GM12874 (cell line): ENCODE measurements at regions not wholly inside any gene's neighbourhood (a gene's known extent, or its start where the extent isn't known, plus 50 kb on each side); places are given as distances from the start of the nearest gene placed in this dataset.

ENCODE experiments used
- TF ChIP-seq, protein P1 (sequence below): IDR thresholded peaks from 2 replicates; pipeline ENCODE4 v1.5.1; 2011; ENCODE audit warnings: low read depth, mild to moderate bottlenecking, control low read depth, low read length, moderate library complexity; ENCODE audit not compliant: insufficient read depth

DNA sequence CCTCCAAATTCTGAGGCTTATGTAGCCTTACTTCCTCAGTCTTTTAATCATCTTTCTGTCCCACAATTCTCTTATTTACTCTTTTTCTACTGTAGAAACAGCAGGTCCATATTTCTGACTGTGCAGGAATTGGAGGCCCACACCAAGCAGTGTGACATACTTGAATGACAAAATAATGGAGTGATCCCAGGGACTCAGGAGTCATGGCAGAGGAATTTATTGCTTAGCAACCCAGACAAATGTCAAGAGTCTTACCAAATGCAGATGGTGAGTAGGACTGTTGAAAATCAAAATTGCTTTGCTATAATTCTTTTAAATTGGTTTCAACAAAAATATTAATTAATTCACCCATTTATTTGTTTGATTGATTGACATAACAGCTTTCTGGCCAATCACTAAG is 59.9 kb downstream of the HTR1B start:
- TF ChIP-seq, protein P1, sequence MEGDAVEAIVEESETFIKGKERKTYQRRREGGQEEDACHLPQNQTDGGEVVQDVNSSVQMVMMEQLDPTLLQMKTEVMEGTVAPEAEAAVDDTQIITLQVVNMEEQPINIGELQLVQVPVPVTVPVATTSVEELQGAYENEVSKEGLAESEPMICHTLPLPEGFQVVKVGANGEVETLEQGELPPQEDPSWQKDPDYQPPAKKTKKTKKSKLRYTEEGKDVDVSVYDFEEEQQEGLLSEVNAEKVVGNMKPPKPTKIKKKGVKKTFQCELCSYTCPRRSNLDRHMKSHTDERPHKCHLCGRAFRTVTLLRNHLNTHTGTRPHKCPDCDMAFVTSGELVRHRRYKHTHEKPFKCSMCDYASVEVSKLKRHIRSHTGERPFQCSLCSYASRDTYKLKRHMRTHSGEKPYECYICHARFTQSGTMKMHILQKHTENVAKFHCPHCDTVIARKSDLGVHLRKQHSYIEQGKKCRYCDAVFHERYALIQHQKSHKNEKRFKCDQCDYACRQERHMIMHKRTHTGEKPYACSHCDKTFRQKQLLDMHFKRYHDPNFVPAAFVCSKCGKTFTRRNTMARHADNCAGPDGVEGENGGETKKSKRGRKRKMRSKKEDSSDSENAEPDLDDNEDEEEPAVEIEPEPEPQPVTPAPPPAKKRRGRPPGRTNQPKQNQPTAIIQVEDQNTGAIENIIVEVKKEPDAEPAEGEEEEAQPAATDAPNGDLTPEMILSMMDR = no peak

GRCh38 chr6:77401231-77401630 is 62.1 kb downstream of the HTR1B start:
- TF ChIP-seq, protein P1 = no peak

GRCh38 chr6:77397561-77397960 is 65.7 kb downstream of the HTR1B start:
- TF ChIP-seq, protein P1 = no peak

DNA sequence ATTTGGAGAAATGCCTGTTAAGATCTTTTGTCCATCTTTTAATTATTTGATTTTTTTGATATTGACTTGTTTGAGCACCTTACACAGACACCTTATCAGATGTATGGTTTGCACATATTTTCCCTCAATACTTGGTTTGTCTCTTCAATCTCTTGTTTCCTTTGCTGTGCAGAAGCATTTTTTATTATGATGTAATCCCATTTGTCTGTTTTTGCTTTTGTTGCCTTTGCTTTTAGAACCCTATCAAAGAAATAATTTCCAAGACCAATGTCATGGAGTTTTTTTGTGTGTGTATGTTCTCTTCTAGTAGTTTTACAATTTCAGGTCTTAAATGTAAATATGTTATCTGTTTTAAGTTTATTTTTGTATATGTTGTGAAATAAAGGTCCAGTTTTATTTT is 73.9 kb downstream of the HTR1B start:
- TF ChIP-seq, protein P1 = no peak

DNA sequence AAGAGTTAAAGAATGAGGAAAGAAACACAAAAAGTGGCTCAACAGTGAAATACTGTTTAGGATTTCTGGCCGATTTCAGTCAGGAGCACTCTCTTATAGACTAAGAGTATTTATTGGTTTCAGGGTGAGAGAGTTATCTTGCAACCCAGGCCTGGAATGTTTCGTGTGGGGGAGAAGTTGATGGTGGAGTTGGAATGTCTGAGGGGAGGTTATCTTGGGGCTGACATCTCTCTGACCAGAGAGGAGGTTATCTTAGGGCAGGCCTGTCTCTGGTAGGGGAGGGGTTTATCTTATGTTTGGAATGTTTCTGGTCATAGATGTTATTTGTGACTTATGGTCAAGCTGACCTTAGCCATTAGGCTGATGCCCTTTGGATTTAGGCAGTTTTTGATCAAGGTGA is 80.3 kb downstream of the HTR1B start:
- TF ChIP-seq, protein P1 = no peak

- TF ChIP-seq, protein P1 = no peak
Measured at GRCh38 chr6:77373955-77374354, 89.3 kb downstream of the HTR1B start.

GRCh38 chr6:77371748-77372147 is 91.5 kb downstream of the HTR1B start:
- TF ChIP-seq, protein P1 = no peak

GRCh38 chr6:77368660-77369313 is 94.5 kb downstream of the HTR1B start:
- TF ChIP-seq, protein P1 = no peak
